ENCODE measurements at regions not wholly inside any gene's neighbourhood (a gene's known extent, or its start where the extent isn't known, plus 50 kb on each side); places are given as distances from the start of the nearest gene placed in this dataset.
A peak's percentile ranks its signal among the peaks of the same experiment; 100 is the strongest.
"Not testable (repeated sequence)": the region's sequence is repeated elsewhere in the genome, so short reads cannot be mapped to it uniquely, and the experiment has no call there.

DNA sequence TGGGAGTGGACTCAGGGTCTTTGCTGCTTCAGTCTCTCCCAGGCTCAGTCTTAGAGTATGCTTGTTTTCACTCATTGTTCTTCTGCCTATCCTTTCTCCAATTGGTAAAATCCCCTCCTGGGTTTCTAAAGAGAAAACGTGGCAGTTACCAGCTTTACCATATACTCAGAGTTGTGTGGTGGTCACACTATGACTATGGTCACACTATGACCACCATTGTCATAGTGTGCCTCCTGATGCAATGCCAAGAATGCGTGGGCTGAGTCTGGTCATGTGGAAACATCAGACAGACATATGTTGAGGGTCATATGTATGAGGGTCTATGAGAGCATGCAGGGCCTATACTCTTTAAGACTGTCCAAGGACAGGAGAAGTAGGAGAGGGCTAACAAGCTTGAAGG lies 326.5 kb upstream of the PRR16 start:
- H3K36me3 ChIP-seq (ENCODE audit: control insufficient read depth, insufficient read depth, low read length) = no peaks in the 10 kb centered on the region
- no peak overlapping the region for H3K4me3 ChIP-seq (ENCODE audit: low read depth, low read length)
- no peak for DNase-seq (ENCODE audit: low read depth)
- TF ChIP-seq, protein P1, sequence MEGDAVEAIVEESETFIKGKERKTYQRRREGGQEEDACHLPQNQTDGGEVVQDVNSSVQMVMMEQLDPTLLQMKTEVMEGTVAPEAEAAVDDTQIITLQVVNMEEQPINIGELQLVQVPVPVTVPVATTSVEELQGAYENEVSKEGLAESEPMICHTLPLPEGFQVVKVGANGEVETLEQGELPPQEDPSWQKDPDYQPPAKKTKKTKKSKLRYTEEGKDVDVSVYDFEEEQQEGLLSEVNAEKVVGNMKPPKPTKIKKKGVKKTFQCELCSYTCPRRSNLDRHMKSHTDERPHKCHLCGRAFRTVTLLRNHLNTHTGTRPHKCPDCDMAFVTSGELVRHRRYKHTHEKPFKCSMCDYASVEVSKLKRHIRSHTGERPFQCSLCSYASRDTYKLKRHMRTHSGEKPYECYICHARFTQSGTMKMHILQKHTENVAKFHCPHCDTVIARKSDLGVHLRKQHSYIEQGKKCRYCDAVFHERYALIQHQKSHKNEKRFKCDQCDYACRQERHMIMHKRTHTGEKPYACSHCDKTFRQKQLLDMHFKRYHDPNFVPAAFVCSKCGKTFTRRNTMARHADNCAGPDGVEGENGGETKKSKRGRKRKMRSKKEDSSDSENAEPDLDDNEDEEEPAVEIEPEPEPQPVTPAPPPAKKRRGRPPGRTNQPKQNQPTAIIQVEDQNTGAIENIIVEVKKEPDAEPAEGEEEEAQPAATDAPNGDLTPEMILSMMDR (IDR thresholded peaks at IDR 0.05; ENCODE audit: insufficient read depth, low read length, poor library complexity, severe bottlenecking) = no peak
- H3K27me3 ChIP-seq (ENCODE audit: control insufficient read depth, insufficient read depth, low read length) = no peaks in the 10 kb centered on the region

DNA sequence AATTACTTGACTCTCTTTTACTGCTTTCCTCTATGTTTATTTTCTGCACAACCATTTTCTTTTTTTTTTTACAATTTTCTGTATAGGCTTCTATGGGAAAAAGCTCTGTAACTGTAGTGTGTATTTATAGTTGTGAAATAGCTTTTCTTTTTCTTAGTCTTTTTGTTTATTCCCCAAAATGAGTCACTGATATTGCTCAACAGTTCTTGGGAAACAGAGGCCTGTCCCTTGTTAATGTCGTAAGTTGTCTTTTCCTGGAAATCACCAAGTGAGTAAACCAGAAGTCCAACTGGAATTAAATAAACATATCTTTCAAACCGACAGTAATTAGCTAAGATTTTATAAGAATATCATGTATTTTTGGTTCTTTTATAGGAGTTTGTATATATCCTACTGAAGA lies 325.1 kb upstream of the PRR16 start:
- Histone ChIP-seq H3K27me3 (ENCODE audit: control insufficient read depth, insufficient read depth, low read length) (no peaks in the 10 kb centered on the region), H3K36me3 (ENCODE audit: control insufficient read depth, insufficient read depth, low read length) (no peaks in the 10 kb centered on the region), H3K4me3 (ENCODE audit: low read depth, low read length) (no peak overlapping the region)
- TF ChIP-seq, protein P1 (IDR thresholded peaks at IDR 0.05; ENCODE audit: insufficient read depth, low read length, poor library complexity, severe bottlenecking) = no peak
- peak; percentile 75 for DNase-seq (ENCODE audit: low read depth)

- no peak overlapping the region for H3K4me3 ChIP-seq (ENCODE audit: low read depth, low read length)
- no peaks in the 10 kb centered on the region for H3K36me3 ChIP-seq (ENCODE audit: control insufficient read depth, insufficient read depth, low read length)
- no peak for DNase-seq (ENCODE audit: low read depth)
- TF ChIP-seq, protein P1 (IDR thresholded peaks at IDR 0.05; ENCODE audit: insufficient read depth, low read length, poor library complexity, severe bottlenecking) = no peak
- H3K27me3 ChIP-seq (ENCODE audit: control insufficient read depth, insufficient read depth, low read length) = no peaks in the 10 kb centered on the region
Measured at GRCh38 chr5:120140501-120140900, 323.6 kb upstream of the PRR16 start.

DNA sequence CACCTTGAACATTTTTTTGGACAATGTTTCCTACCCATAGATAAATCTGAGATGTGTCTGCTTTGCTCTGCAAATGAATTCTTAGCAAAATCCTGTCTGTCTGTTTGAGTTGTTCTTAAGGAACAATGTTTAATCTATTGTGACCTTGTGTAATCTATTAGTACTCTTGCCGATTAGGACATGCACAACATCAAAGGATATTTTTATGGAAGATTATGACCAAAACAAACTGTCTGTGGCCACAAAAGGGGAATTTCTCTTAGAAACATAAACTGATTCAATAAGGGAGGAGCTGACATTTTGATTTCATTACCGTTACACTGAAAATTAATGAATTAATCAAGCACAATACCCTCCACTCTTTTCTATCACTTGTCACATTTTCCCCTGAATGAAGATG lies 323.0 kb upstream of the PRR16 start:
- TF ChIP-seq, protein P1 (IDR thresholded peaks at IDR 0.05; ENCODE audit: insufficient read depth, low read length, poor library complexity, severe bottlenecking) = no peak
- Histone ChIP-seq H3K4me3 (ENCODE audit: low read depth, low read length) (no peak overlapping the region), H3K27me3 (ENCODE audit: control insufficient read depth, insufficient read depth, low read length) (no peaks in the 10 kb centered on the region), H3K36me3 (ENCODE audit: control insufficient read depth, insufficient read depth, low read length) (no peaks in the 10 kb centered on the region)
- DNase-seq (ENCODE audit: low read depth) = no peak

- H3K27me3 ChIP-seq (ENCODE audit: control insufficient read depth, insufficient read depth, low read length) = no peaks in the 10 kb centered on the region
- DNase-seq (ENCODE audit: low read depth) = no peak
- no peaks in the 10 kb centered on the region for H3K36me3 ChIP-seq (ENCODE audit: control insufficient read depth, insufficient read depth, low read length)
- H3K4me3 ChIP-seq (ENCODE audit: low read depth, low read length) = no peak overlapping the region
- TF ChIP-seq, protein P1 (IDR thresholded peaks at IDR 0.05; ENCODE audit: insufficient read depth, low read length, poor library complexity, severe bottlenecking) = no peak
Measured at GRCh38 chr5:120146787-120147186, 317.3 kb upstream of the PRR16 start.

GRCh38 chr5:120147911-120148310 lies 316.2 kb upstream of the PRR16 start:
- H3K4me3 ChIP-seq (ENCODE audit: low read depth, low read length); H3K36me3 ChIP-seq (ENCODE audit: control insufficient read depth, insufficient read depth, low read length); DNase-seq (ENCODE audit: low read depth); H3K27me3 ChIP-seq (ENCODE audit: control insufficient read depth, insufficient read depth, low read length): not testable (repeated sequence)

All from kidney epithelial cell (primary cell).